ENCODE measurements at regions not wholly inside any gene's neighbourhood (a gene's known extent, or its start where the extent isn't known, plus 50 kb on each side); places are given as distances from the start of the nearest gene placed in this dataset.

DNA sequence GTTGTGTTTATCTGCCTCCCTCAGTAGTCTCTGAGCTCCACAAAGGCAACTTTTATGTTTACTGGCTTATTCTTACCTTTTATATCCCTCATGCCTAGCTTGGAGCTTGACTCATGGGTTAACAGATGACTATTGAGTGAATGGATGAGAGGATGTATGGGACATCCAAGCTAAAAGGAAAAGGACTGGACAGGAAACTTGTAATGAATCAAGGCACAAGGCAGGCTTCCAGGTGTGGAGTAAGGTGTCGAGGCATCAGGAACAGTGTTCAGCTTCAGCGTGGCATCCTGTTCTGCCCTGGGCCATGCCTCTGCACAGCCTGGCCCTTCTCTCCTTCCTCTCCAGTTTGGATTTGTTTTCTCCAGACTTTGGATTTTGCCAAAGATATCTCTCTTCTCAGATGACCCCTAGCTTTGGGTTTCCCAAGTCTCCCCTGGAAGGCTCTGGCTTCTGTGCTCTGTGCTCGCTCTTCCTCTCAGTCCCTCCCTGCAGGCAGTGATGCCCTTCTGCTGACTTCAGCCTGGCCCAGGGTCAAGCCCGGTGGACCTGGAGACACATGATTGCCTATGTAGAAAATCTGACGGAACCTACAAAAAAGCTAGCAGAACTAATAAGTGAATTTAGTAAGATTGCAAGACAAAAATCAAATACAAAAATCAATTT lies 367.3 kb downstream of the CXCL12 start:
- TF ChIP-seq, protein P1, sequence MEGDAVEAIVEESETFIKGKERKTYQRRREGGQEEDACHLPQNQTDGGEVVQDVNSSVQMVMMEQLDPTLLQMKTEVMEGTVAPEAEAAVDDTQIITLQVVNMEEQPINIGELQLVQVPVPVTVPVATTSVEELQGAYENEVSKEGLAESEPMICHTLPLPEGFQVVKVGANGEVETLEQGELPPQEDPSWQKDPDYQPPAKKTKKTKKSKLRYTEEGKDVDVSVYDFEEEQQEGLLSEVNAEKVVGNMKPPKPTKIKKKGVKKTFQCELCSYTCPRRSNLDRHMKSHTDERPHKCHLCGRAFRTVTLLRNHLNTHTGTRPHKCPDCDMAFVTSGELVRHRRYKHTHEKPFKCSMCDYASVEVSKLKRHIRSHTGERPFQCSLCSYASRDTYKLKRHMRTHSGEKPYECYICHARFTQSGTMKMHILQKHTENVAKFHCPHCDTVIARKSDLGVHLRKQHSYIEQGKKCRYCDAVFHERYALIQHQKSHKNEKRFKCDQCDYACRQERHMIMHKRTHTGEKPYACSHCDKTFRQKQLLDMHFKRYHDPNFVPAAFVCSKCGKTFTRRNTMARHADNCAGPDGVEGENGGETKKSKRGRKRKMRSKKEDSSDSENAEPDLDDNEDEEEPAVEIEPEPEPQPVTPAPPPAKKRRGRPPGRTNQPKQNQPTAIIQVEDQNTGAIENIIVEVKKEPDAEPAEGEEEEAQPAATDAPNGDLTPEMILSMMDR (IDR thresholded peaks at IDR 0.05; ENCODE audit: low read depth, low read length), result no peak
- no peak for TF ChIP-seq EZH2phosphoT487 (IDR thresholded peaks at IDR 0.05; ENCODE audit: low read depth)
